ENCODE measurements at regions not wholly inside any gene's neighbourhood (a gene's known extent, or its start where the extent isn't known, plus 50 kb on each side); places are given as distances from the start of the nearest gene placed in this dataset.

DNA sequence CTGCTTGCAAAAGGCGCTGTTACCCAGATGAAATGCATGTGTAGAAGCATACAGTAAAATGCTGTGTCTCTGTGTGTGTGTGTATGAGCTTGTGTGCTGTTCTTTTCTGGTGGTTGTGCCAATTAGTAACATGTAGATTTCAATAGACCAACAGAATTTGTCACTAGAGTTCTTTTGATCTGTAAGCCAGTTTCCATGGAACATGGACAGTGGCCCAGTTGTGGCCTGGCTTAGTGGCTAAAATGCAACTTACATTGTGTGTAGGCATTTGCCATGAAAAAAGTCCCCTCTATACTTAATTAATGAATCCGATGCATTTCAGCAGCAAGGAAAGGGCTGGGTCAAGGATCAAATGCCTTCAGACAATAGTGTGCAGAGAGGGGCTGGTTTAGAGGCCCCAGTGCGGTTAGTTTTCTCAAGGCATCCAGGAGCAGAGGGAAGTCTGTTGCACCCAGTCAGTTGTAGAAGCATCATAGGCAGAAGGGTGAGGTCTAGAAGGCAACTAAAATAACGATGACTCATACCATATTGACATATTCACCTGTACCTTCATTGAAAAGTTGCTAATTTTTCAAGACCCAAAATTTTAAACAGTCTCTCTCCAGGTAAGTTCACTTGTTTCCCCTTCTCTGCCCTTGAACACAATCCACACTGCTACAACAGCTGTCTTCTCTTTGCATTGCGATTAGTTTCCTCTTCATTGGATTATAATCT, 366.9 kb upstream of the SPRED2 start:
- FAIRE-seq: no peak
- no peak for DNase-seq (ENCODE audit: low spot score)

DNA sequence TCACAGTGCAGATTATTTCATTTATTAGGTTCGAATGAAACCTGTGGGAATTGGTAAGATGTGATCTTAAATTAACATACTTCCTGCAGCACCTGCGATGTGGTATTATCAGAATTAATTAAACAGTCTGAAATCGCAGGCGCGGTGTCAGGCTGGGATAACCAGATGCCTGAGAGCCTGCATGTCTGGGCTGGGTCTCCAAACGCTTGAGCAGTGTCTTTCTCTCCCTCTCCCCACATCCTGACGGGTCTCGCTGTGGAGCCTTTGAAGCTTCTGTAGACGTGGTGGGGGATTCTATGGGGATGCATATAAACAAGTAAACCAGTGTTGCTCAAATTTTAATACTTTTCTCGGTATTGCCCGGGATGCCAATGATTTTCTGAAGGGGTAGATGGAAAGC, 366.2 kb upstream of the SPRED2 start:
- FAIRE-seq (no peak), DNase-seq (ENCODE audit: low spot score) (no peak)

DNA sequence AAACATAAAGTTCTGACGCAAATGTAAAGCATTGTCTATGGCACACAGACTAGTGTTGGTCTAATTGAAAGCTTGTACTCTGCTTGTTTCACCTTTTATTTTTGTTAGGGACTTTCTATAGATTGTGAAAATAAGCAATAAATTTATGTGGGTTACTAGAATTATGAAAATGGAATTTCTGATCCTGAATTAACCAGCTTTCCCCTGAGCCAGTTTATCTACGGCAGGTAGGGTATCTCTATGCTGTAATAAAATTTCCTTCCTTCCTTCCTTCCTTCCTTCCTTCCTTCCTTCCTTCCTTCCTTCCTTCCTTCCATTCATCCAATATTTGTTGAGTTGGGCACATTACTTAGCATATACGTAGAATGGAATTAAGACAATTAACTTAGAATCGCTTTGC, 362.6 kb upstream of the SPRED2 start:
- FAIRE-seq (no peak), DNase-seq (ENCODE audit: low spot score) (no peak)

DNA sequence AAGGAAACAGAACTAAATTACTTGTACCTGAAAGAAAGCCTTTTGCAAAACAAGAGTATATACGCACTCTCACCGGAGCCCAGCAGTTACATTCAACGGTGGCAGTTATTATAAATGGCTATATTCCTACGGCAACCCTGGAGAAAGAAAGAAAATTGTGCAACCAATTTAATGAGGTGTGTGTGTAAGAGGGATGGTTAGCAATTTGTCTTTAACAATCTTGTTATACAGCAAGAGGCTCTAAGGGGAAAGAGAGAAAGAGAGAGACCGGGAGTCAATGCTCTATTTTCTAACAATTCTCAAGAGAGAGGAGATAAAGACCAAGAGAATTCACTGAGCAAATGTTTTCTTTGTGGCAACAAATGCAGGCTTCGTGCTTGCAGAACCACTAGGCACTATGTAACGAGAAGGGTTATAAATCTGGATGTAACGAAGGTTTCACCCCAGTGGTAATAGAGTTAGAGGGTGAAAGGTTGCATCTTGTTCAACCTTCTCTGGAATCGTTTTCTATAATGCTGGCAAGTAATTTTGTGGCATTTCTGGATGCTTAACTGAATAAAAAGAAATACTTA, 359.1 kb upstream of the SPRED2 start:
- no peak for FAIRE-seq

DNA sequence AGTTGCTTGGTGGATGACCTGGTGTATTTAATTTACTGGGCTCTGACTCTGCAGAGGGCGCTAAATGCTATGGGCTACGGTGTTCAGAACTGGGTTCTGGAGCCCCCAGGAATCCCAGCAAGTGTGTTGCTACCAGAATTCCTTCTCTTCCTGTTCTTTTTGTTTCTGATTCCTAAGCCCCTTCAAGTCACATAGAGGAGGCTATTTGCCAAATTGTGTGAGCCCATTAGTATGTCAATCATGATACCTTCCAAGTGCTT, 358.2 kb upstream of the SPRED2 start:
- FAIRE-seq (no peak), DNase-seq (ENCODE audit: low spot score) (no peak)

More for the DNA sequence above, 359.1 kb upstream of the SPRED2 start:
- DNase-seq (ENCODE audit: low spot score): no peak

DNA sequence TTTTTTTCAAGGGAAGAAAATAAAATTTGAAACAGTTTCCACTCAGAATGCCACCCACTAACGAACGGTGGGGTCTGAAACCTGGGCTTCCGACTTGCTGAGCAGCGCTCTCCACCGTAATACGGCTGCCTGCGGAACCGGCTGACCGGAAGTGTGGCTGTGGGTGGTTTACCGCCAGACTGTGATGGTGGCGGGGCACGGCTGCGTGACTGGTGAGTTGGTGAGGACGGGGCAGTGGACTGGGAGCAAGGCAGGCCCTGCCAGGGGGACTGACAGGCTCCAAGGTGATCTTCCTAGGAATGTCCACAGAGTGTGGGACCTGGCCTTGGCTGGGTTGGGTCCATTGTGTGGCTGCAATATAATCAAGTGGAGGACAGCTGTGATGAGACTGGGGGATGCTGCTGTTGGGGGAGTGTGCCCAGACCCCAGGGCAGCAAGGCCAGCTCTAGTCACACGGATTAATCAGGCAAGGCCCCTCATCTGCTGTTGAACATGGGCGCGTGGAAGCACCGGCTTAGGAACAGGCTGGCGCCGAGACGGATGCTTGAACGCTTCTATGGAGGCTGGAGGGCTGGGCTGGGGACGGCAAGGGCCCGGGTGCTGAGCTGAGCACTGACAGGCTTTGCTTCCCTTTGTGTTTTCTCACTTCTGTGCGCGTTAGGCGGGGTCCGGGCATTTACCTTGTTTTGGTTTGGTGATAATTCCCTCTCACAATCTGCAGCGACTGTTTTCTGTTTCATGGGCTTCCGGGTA, 357.7 kb upstream of the SPRED2 start:
- no peak for FAIRE-seq

DNA sequence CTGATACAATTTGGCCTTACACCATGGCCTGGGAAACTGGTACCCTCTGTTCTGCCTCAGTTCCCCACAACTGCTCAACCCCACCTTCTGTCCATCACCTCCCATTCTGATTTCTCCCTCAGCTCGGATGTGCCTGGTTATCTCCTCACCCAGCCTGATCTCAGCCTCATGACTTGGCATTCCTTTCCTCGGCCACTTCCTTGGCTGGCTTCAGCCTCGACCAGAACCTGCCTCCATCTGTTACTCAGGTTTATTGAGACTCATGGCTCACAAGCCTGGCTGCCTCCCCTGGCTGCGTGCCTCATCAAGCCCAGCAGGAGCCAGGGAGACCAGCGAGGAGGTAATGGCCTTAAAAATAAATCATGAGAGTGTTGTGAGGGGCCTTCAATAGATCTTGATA, 356.2 kb upstream of the SPRED2 start:
- no peak for DNase-seq (ENCODE audit: low spot score)
- FAIRE-seq: no peak

More for the DNA sequence above, 357.7 kb upstream of the SPRED2 start:
- no peak for DNase-seq (ENCODE audit: low spot score)

DNA sequence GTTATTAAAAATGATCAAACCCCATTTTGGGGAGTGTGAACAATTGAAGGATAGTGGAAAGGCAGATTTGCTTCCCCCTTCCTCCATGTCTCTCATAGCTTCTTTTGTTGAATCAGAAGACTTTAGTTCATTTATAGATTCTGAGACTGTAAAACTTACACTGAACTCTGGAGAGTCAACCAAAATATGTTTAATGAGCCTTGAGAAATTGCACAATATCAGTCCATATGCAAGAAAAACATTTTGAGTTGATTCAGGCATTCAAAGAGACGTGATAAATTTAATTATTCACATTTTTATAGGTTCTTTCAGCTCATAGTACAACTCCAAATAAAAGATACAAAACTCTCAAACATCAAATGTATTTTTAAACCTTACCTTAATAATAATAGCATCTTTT, 354.4 kb upstream of the SPRED2 start:
- no peak for FAIRE-seq
- no peak for DNase-seq (ENCODE audit: low spot score)

DNA sequence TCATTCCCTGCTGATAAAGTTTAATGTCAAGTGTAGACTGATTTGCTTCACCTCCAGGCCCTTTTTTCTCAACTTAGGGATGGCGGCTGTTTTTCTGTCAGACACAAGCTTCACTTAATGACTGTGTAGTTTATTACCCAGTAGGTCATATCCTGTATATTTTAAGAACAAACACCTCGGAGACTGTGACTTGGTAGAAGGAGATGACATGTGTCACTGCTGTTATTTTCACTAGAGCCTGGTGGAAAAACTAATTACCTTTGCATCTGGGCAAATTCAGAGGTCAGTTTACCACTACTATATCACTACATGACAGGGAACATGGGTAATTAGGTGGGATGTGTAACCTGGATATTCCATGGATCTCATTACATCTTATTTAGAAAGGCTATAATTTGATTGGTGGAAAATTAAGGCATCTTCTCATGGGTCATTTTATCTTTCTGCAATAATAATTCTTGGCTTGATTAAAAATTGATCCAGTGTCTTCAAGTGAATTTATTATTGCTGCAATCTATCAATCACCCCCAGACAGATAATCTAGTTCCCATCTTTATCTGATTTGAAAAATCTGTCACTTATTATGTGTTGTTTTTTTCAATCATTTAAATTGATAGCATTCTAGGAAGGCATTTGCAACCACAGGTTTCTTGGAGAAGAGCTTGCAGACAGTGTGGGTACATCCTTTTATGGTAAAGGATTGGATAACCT, 353.8 kb upstream of the SPRED2 start:
- no peak for FAIRE-seq

DNA sequence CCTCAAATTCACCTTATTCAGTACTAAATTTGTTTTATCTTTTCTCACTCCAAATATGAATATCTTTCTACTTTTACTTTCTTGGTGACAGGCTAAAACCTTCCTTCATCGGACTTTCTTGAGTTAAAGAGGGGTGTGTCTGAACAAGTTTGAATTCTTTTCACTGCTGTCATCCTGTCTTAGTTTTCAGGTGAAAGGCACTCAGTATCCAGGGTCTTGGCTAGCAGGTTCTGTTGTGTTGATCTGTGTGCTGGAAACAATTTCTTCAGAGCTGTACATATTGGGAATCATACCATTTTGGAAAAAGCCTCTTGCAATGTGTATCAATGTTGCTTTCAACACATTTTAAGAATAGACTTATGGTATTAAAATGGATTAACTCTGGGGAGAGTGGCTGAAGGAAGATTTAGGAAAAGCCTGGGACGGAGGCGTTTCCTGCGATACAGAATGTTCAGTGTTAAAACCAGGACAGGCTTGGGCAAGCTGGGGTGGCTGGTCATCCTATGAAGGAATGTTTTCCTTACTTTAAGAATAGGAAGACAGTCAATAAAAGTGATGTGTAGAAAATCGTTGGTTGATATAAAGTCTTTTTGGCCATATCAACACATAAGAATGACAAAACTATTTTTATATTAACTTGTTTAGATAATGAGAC, 350.7 kb upstream of the SPRED2 start:
- DNase-seq (ENCODE audit: low spot score): no peak
- FAIRE-seq: no peak

More for the DNA sequence above, 353.8 kb upstream of the SPRED2 start:
- no peak for DNase-seq (ENCODE audit: low spot score)

DNA sequence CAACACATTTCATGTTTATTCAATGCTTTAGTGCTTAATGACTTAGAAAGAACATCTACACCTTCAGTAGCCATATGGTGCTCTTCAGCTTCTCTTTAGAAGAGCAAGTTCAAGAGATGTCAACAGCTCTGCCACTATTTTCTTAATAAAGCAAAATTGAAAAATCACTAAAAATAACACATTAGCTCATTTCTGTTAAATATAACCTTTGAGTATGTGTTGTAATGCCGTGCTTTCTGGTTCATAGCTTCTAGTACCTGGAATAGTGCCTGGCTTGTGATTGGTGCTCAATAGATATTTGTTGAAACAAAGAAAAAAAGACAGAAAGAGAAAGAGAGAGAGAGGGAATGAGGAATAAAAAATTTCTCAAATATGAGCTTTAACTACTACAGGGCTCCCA, 349.8 kb upstream of the SPRED2 start:
- FAIRE-seq (no peak), DNase-seq (ENCODE audit: low spot score) (no peak)

DNA sequence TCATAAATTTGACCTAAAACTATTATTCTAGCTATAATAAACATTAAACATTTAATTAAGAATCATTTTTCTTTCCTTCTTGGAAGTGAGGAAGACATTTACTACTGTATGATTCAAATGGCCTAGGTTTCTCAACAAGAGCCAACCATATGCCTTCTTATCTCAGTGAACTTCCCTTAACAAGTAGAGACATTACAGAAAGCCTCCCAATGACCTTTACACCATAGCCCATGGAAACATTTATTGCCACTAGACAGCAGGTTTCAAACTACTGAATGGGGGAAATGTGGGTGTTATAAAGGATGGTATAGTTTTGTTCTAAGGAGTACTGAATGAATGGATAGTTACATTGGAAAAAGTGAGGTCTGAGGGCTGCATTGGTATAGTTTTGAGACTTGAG, 349.4 kb upstream of the SPRED2 start:
- FAIRE-seq: no peak
- no peak for DNase-seq (ENCODE audit: low spot score)

DNA sequence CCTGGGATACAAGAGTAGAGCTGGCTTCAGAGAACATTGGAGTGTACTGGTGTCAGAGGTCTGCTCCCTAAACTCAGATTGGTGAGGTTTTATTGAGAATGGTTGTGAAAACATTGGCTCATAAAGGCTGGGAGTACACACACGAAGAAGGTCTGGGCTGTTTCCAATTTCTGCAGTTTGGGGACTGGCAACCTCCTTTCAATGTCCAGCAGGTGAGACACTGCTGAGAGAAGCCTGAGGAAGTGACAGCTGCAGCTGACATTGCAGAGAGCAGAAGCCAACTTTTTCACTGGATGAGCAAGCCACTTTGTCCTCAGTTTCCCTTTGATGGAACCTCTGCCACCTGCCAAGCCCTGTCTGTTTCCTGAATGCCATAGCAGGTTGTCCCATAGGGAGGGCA, 346.6 kb upstream of the SPRED2 start:
- FAIRE-seq: no peak
- DNase-seq (ENCODE audit: low spot score): no peak

DNA sequence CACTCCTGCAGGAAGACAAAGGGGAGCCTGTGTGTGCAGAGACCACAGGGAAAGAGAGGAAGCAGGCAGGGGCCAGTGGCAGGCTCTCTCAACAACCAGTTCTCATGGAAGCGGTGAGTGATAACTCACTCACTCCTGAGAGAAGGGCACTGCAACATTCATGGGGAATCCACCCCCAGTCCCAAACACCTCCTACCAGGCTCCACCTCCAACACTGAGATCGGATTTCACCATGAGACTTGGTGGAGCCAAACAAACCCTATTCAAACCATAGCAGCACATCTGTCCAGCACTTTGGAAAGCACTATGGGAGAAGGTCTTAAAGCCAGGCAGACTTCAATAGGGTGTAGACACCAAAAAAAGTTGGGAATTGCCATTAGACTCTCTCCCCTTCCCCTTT, 345.7 kb upstream of the SPRED2 start:
- DNase-seq (ENCODE audit: low spot score): no peak
- no peak for FAIRE-seq

DNA sequence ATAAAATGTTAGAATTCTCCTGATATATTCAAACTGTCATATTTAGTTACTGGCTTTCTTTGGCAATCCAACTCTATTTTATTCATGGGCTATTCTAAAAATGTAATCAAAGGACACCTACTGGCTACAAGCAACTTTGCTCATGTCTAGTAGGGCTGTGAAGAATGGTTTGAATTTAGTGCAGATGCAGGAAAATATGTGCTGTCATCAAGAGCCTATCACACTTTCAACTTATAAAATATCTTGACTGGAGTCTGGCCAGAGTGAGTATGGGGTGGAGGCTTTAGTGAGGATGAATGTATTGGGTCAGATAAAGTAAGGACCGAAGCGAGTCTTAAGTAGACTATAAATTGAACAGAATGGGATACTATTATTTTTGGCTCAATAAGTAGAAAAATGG, 343.4 kb upstream of the SPRED2 start:
- DNase-seq (ENCODE audit: low spot score) (no peak), FAIRE-seq (no peak)

DNA sequence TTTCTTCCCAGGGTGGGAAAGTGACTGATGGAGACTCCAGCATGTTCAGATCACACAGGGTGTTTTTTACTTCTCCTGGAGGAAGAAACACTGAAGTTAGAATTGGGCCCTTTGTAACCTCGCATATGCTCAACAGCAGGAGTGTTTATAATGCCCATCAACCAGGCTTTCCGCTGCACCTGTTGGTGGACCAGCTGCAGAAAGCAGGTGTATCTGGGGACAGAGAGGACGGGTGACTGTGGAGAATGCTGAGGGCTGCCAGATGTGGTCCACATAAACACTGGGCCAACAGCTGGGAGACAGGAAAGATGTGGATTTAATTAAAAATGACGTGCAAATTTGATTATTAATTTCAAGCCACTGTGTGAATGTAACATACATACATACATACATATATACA, 335.5 kb upstream of the SPRED2 start:
- FAIRE-seq (no peak), DNase-seq (ENCODE audit: low spot score) (no peak)

DNA sequence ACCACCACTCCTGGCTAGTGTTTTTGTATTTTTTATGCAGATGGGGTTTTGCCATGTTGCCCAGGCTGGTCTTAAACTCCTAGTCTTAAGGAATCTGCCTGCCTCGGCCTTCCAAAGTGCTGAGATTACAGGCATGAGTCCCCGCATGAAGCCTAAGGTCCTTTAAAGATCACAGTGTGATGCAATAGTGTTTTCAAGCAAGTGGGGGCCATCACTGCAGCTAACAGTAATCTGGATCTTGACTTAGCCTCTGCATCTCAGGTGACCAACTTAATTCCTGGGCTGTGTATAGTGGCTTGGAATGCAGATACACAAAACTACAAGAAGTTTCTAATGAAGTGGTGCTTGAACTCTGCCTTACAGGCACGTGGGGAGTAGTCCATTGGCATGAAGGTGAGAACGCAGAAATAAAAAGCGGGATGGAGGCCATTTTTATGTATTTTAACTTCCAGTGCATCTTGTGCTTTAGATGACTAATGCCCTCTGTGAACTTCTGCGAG, 334.4 kb upstream of the SPRED2 start:
- DNase-seq (ENCODE audit: low spot score) (no peak), FAIRE-seq (no peak)

DNA sequence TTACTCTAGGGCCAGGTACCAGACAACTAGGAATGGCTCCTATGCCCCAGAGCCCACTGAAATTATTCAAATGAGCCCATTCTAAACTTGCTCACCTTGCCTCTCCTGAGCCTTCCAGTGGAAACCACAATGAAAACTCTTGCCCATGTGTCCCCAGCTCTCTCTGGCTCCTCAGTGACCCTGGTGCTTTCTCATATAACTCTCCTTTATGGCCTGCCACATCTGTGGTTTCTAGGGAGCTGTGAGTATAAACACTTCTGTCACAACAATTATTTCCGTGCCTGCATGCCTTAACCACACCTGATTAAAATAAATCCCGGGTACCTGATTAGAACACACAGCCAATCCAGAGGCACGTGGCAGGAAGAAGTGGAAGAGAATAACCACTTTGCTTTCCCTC, 333.0 kb upstream of the SPRED2 start:
- FAIRE-seq: no peak

DNA sequence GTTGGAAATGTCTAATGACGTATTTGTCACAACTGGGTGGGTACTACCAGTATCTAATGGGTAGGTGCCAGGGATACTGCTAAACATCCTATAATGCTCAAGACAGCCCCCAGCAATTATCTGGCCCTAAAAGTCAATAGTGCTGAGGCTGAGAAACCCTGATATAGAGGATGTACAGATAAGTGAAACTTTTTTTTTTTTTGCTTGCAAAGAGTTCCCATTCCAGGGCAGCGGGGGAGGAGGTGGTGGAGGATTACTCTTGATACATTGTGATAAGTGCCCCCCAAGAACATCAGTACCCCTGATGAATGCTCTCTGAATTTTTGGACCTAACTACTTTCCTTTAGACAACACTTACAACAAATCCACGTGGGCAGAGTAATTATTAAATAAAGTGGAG, 329.7 kb upstream of the SPRED2 start:
- FAIRE-seq: no peak
- DNase-seq (ENCODE audit: low spot score): no peak

More for the DNA sequence above, 333.0 kb upstream of the SPRED2 start:
- DNase-seq (ENCODE audit: low spot score): no peak

DNA sequence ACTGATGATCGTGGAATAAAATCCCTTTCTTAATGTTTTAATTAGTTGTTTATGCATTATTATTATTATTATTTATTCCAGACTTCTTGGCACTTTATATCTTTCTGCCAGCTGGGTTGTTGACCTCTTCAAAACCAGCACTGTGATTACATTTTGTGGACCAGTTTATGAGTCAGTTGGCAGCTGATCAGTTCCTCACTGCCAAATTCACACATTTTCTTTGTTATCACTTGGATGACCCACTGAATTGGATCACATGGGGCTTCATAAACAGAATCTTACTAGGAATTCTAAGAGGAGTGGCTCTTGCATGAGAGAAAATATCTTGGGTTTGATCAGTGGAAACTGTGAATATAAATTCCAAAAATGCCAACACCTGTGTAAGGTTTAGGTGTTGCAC, 321.8 kb upstream of the SPRED2 start:
- FAIRE-seq: no peak
- DNase-seq (ENCODE audit: low spot score): no peak

DNA sequence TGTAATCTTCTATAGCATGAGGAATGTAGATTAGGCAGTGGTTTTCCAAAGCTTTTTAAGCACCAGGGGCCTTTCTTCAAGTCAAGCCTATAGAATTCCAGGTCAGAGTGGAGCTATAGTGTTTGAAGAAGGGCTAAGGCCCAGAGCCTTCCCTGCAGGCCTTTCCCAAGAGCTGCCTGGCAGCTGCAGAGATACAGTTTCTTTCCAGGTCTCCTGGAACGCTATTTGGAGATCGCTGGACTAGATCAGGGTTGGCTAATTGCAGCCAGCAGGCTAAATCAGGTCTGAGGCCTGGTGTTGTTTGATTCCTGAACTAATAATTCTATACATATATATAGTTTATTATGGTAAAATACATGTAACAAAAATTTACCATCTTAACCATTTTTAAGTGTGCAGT, 319.0 kb upstream of the SPRED2 start:
- DNase-seq (ENCODE audit: low spot score): no peak
- no peak for FAIRE-seq

DNA sequence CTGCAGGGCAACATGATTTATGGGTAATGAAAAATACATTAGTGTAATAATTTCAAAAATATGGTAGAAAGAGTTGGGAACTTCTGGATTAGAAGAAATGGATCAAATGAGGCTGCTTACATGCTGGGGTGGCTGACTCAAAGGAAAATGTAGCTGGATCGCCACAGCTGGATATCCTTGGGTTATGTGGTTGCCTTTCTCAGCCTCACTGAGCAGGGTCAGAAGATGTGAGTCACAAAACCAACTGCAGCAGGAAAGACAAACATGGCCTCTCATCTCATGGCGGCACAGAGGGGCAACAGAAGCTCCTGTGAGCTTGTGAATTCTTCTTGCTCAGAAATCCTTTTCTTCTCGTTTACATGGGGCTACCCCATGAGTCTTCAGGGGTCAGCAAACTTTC, 317.1 kb upstream of the SPRED2 start:
- DNase-seq (ENCODE audit: low spot score) (peak; percentile 47), FAIRE-seq (peak; percentile 64)
